Endothelial cell (in vitro differentiated cells): ENCODE measurements at regions not wholly inside any gene's neighbourhood (a gene's known extent, or its start where the extent isn't known, plus 50 kb on each side); places are given as distances from the start of the nearest gene placed in this dataset.
"Not testable (repeated sequence)": the region's sequence is repeated elsewhere in the genome, so short reads cannot be mapped to it uniquely, and the experiment has no call there.

Experiments
- DNase-seq: peaks from one replicate; pipeline ENCODE4 v3.0.0; 2021; ENCODE audit warnings: low spot score
- H3K27ac Mint-ChIP-seq: one replicate; pipeline ENCODE4 v1.8.0; 2021; ENCODE audit warnings: mixed read lengths, inconsistent platforms; ENCODE audit not compliant: unreplicated experiment
- H3K27me3 Mint-ChIP-seq: one replicate; pipeline ENCODE4 v1.8.0; 2021; ENCODE audit warnings: mild to moderate bottlenecking, moderate library complexity, mixed read lengths, inconsistent platforms; ENCODE audit not compliant: unreplicated experiment
- H3K36me3 Mint-ChIP-seq: one replicate; pipeline ENCODE4 v1.8.0; 2021; ENCODE audit warnings: mild to moderate bottlenecking, low read depth, mixed read lengths, inconsistent platforms; ENCODE audit not compliant: unreplicated experiment
- H3K4me1 Mint-ChIP-seq: one replicate; pipeline ENCODE4 v1.8.0; 2021; ENCODE audit warnings: mild to moderate bottlenecking, mixed read lengths, inconsistent platforms; ENCODE audit not compliant: unreplicated experiment
- H3K4me3 Mint-ChIP-seq: one replicate; pipeline ENCODE4 v1.8.0; 2021; ENCODE audit warnings: mild to moderate bottlenecking, mixed read lengths, inconsistent platforms; ENCODE audit not compliant: unreplicated experiment
- H3K9me3 Mint-ChIP-seq: one replicate; pipeline ENCODE4 v1.8.0; 2021; ENCODE audit warnings: mixed read lengths, inconsistent platforms; ENCODE audit not compliant: unreplicated experiment
- CTCF ChIP-seq: fragments of 200-600 bp; sonication (generic); IDR thresholded peaks from one replicate; pipeline ENCODE4 v1.5.0; 2021; ENCODE audit warnings: antibody characterized with exemption; ENCODE audit not compliant: unreplicated experiment

- H3K4me3 Mint-ChIP-seq, result no peak overlapping the region
Observed at GRCh38 chr1:199945591-199945990, 81.9 kb upstream of the NR5A2 start.

DNA sequence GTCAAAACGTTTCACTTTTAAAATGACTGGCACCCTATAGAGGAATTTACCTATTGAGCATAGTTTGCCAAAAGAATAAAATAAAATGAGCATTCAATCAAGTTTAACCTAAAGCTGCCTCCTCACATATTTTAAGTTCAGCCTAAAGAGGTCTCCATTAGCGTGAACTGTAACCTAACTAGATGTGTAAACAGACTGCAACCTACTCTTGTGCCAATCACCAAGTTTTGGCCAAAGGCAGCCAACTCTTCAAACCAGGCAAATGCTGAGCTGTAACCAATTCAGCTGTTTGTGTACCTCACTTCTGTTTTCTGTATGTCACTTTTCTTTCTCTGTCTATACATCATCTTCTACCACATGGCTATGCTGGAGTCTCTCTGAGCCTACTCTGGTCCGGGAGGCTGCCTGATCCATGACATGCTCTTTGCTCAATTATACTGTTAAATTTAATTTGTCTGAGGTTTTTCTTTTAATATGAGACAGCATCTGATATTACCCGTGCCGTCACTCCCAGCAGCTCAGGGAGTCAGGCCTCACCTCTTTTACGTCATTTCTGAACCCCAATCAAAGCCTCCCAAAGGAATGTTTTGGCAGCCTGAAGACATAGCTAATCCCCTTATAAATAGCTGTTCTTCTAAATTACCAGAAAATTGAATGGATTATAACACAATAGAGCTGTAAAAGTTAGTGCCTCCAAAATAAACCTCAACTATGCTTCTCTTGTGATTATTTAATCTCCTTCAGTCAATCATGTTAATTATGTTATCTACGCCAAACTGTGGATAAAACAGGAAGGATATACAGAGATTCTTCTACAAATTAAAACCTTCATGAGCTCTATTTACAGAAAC is 81.0 kb upstream of the NR5A2 start:
- Mint-ChIP-seq H3K4me1 (no peaks in the 10 kb centered on the region), H3K4me3 (no peak overlapping the region), H3K27ac (no peak overlapping the region), H3K9me3 (no peaks in the 10 kb centered on the region), H3K36me3 (no peaks in the 10 kb centered on the region), H3K27me3 (no peaks in the 10 kb centered on the region)
- no peak for DNase-seq
- no peak for TF ChIP-seq CTCF

More at GRCh38 chr1:199945591-199945990, 81.9 kb upstream of the NR5A2 start:
- Mint-ChIP-seq H3K4me1 (no peaks in the 10 kb centered on the region), H3K27me3 (no peaks in the 10 kb centered on the region), H3K9me3 (no peaks in the 10 kb centered on the region), H3K27ac (no peak overlapping the region), H3K36me3 (no peaks in the 10 kb centered on the region)
- no peak for DNase-seq
- TF ChIP-seq CTCF, result no peak

DNA sequence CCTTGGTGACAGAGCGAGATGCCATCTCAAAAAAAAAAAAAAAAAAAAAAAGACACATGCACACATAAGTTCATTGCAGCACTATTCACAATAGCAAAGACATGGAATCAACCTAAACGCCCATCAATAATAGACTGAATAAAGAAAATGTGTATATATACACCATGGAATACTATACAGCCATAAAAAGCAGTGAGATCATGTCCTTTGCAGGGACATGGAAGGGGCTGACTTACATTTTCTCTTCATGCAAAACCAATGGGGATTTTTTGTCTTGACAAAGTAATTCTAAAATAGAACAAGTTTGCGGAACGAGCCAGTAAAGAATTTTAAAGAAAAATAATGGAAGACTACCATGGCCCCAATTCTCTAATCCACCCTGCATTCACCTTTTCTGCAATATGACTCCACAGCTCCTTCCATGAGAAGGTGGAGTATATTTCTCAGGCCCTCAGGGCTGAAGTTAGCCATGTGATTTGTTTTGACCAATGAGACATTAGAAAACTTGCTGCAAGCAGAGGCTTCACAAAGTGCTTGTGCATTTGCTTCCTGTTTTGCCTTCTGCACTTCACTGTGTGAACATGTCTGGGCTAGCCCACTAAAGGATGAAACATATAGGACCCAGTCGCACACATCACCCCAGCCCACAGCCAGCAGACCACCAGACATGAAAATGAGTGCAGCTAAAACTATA is 78.8 kb upstream of the NR5A2 start:
- no peaks in the 10 kb centered on the region for H3K4me1 Mint-ChIP-seq
- no peaks in the 10 kb centered on the region for H3K36me3 Mint-ChIP-seq
- no peaks in the 10 kb centered on the region for H3K9me3 Mint-ChIP-seq
- no peak for TF ChIP-seq CTCF
- no peaks in the 10 kb centered on the region for H3K27me3 Mint-ChIP-seq
- H3K27ac Mint-ChIP-seq, result no peak overlapping the region
- no peak overlapping the region for H3K4me3 Mint-ChIP-seq
- DNase-seq, result no peak

- H3K27ac Mint-ChIP-seq, H3K4me3 Mint-ChIP-seq, H3K36me3 Mint-ChIP-seq, H3K4me1 Mint-ChIP-seq, H3K9me3 Mint-ChIP-seq, DNase-seq, H3K27me3 Mint-ChIP-seq: not testable (repeated sequence)
Observed at GRCh38 chr1:199951005-199951404, 76.5 kb upstream of the NR5A2 start.

- Mint-ChIP-seq H3K4me3 (no peak overlapping the region), H3K9me3 (no peaks in the 10 kb centered on the region), H3K27me3 (no peaks in the 10 kb centered on the region), H3K36me3 (no peaks in the 10 kb centered on the region), H3K4me1 (no peaks in the 10 kb centered on the region), H3K27ac (no peak overlapping the region)
- no peak for DNase-seq
- TF ChIP-seq CTCF, result no peak
Observed at GRCh38 chr1:199953651-199954050, 73.9 kb upstream of the NR5A2 start.
